ENCODE measurements at regions not wholly inside any gene's neighbourhood (a gene's known extent, or its start where the extent isn't known, plus 50 kb on each side); places are given as distances from the start of the nearest gene placed in this dataset.
"Not testable (repeated sequence)": the region's sequence is repeated elsewhere in the genome, so short reads cannot be mapped to it uniquely, and the experiment has no call there.

GRCh38 chr2:192775459-192776262 lies 580.9 kb upstream of the TMEFF2 start:
- FAIRE-seq (no peak), DNase-seq (ENCODE audit: low spot score) (no peak)

DNA sequence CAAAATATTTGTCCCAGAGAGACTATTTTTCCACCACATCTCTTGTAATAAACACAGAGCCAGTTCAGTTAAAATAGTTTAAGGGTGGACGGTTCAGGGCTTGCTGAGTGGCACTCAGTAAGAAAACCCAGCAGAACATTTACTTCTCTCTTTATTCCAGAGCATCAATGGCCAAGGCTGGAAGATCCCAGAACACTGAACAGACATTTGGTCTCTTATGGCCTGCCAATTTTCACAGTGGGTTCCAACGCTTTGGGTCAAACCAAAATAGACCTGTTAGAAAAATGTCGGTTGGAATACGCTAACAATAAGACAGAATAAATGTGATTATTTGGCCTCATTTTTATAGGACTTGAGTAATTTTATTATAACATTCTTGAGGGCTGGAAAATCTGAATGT lies 580.3 kb upstream of the TMEFF2 start:
- no peak for DNase-seq (ENCODE audit: low spot score)
- FAIRE-seq, result no peak

GRCh38 chr2:192773044-192773443 lies 578.3 kb upstream of the TMEFF2 start:
- FAIRE-seq (no peak), DNase-seq (ENCODE audit: low spot score) (no peak)

GRCh38 chr2:192749611-192750200 lies 555.0 kb upstream of the TMEFF2 start:
- DNase-seq (ENCODE audit: low spot score) (peak; percentile 5), FAIRE-seq (no peak)

DNA sequence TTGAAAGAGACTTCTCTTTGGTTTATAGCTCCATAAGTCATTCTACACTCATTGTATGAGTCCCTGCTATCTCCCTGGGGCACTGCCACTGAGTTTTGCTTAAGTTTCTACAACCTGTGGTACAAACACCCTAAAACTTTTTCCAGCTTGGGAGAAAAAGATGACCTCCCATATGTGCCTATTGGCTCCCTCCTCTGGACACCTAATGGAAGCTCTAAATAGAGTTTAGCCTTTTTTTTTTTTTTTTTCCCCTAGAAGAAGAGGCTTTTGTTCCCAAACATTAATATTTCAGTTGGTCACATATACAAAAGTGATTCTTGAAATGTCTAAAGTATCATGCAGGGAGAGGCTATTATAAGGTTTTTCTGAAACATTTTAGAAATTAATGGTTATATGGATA lies 547.2 kb upstream of the TMEFF2 start:
- DNase-seq (ENCODE audit: low spot score) (peak; percentile 4), FAIRE-seq (no peak)

DNA sequence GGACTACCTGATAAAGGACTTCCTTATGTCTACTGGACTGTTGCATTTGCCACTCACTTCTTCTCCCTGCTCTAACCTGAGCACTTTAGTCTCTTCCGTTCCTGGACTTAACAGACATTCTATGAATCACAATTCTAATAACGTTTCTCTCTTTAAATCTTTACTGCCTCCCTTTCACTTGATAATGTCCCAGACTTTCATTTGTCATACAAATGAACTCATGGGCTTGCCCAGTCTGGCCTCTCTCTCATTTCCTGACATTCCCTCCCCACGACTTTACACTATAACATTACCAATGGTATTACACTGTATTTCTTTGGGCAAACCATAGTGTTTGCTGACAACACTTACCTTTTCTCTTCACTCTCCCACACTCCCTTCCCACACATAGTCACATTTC lies 540.7 kb upstream of the TMEFF2 start:
- DNase-seq (ENCODE audit: low spot score) (no peak), FAIRE-seq (no peak)

DNA sequence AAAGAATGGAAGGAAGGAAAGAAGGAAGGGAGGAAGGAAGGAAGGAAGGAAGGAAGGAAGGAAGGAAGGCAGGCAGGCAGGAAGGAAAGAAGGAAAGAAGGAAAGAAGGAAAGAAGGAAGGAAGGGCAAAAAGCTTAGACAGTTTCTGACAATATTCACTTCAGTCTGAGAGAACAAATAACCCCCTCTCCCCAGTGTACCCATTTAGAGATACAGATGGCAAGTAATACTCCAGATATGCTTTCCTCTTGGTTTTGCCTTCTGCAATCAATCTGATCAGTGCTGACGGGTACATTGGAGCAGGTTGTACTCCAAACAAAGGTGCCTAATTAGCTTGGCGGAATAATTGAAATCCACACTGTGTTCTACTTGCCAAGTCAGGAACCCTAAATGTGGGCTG lies 534.6 kb upstream of the TMEFF2 start:
- no peak for FAIRE-seq
- DNase-seq (ENCODE audit: low spot score), result no peak

DNA sequence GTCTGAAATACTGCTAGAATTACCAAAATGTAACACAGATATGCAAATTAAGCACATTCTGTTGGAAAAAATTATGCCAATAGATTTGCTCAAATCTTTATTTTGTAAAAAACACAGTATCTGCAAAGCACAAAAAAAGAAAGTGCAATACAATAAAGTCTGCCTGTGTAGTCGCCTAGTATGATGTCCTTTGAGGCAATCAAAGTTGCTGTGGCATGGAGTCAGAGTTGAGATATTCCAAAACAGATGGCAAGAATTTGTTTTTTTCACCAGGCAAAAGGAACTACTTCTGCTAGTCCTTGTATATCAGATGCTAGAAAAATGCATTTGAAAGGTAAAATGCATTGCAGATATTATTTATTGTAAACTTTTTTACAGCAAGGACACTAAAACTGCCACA lies 531.3 kb upstream of the TMEFF2 start:
- DNase-seq (ENCODE audit: low spot score) (no peak), FAIRE-seq (no peak)

DNA sequence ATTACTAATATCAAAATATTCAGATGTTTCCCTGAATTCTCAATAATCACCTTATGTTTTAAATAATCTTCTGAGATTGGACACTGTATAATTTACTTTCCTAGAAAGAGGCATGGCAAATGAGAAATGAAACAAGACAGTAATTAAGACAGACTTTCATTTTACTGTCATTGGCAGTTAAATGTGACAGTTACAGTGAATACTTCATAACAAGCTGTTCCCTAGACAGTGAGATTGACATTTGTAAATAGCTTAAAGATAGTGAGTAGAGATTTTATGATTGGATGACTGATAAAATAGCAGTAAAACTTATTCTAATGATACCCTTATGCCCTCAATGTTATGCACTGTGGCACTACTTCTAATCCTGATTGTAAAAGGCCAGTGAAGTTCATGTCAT lies 524.9 kb upstream of the TMEFF2 start:
- FAIRE-seq (no peak), DNase-seq (ENCODE audit: low spot score) (no peak)

DNA sequence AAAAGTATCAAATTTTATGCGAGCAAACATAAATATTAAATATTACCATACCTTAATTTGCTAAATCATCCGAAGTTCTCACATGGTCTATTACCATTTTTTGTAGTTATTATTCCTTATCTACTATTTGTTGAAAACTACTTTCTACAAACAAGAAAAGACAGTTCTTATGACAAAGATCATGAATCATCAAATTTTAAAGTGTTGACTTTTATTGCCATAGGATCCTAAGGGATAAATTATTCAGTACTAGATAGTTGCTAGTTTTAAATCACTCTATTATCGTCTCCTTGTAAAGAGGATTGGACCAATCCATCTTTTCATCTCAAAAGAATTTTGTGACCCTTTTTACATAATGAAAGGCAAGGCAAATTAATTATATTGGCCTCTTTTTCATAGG lies 523.6 kb upstream of the TMEFF2 start:
- DNase-seq (ENCODE audit: low spot score) (no peak), FAIRE-seq (no peak)

- FAIRE-seq (no peak), DNase-seq (ENCODE audit: low spot score) (no peak)
Observed at GRCh38 chr2:192700934-192701333, 506.2 kb upstream of the TMEFF2 start.

DNA sequence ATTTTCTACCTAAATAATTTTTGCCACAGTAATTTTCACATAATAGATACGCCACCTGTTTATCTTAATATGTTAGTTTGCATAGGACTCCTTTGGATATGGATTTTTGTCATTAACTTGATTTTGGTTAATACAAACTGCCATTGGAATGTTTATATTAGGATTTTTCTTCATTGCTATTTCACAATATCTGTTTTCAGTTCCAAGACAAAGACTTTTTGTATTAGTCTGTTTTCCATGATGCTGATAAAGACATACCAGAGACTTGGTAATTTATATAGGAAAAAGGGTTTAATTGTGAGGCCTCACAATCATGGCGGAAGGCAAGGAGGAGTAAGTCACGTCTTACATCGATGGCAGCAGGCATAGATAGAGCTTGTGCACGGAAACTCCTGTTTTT lies 503.1 kb upstream of the TMEFF2 start:
- no peak for FAIRE-seq
- DNase-seq (ENCODE audit: low spot score), result no peak

DNA sequence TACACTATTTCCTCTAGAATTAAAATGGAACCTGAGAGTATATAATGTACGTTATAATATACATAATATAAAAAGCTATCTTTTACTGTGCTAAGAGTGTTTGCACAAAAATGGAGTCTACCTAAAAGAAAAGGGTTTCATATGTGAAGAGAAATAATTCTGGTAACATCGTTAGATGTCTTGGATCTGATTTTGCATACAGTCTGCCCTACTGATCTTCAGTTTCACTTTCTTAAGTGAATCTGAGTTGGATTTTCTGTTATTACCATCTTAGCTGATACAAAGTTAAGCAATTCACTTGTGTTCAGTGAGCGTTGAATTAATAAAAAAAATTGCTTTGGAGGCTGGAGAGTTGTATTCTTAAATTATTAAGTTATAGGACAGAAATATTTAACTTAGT lies 502.1 kb upstream of the TMEFF2 start:
- no peak for FAIRE-seq
- no peak for DNase-seq (ENCODE audit: low spot score)

DNA sequence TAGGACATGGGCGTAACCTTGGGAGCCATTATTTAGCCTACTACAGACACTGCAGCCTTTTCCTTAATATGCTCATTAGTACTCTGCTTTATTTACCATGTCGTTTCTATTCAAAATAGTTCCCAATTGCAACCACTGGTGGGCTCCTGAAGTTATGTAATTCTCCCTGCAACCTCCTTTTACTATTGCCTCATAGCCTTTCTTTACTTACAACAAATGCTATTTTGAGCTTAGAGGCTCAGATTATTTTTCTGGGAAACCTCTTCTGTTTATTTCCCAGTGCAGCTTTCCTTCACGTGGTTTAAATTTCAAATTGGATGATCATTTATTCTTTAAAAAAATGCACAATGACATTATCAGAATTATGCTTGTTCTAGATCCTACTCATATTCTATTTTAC lies 492.3 kb upstream of the TMEFF2 start:
- FAIRE-seq (no peak), DNase-seq (ENCODE audit: low spot score) (no peak)

DNA sequence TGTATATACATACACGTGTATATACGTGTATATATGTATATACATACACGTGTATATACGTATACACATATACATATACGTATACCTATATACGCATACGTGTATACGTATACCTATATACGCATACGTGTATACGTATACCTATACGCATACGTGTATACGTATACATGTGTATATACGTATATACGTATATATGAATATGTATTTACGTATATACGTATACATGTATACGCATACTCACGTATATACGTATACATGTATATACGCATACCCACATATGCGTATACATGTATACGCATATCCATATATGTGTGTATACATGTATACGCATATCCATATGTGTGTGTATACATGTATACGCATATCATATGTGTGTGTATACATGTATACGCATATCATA lies 487.8 kb upstream of the TMEFF2 start:
- FAIRE-seq; DNase-seq (ENCODE audit: low spot score): not testable (repeated sequence)

- no peak for FAIRE-seq
Observed at GRCh38 chr2:192675681-192676080, 480.9 kb upstream of the TMEFF2 start.

DNA sequence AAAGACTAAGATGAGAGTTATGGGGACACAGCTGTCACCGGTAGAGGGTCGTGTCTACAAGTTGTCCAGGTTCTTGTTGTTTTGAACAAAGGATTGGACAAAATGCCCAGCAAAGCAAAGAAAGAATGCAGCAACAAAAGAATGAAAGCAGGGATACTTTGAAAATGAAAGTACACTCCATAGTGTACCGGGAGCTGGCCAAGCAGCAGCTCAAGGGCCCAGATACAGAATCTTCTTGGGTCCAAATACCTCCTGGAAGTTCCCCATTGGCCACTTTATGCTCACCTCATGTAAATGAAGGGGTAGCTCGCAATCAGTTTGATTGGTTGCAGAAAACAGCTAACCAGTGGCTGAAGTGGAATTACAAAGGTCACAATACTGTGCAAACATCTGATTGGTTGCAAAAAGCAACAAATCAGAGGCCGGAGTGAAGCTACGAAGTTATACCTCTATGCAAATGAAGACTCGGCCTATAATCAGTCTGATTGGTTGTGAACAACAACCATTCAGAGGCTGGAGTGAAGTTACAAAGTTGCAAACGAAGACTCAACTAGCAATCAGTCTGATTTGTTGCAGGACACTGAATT lies 474.9 kb upstream of the TMEFF2 start:
- FAIRE-seq, result no peak

More at GRCh38 chr2:192675681-192676080, 480.9 kb upstream of the TMEFF2 start:
- DNase-seq (ENCODE audit: low spot score), result no peak

GRCh38 chr2:192660555-192660954 lies 465.8 kb upstream of the TMEFF2 start:
- not testable (repeated sequence) for DNase-seq (ENCODE audit: low spot score); FAIRE-seq

More for the DNA sequence above, 474.9 kb upstream of the TMEFF2 start:
- no peak for DNase-seq (ENCODE audit: low spot score)

GRCh38 chr2:192657362-192657761 lies 462.6 kb upstream of the TMEFF2 start:
- no peak for DNase-seq (ENCODE audit: low spot score)
- no peak for FAIRE-seq

DNA sequence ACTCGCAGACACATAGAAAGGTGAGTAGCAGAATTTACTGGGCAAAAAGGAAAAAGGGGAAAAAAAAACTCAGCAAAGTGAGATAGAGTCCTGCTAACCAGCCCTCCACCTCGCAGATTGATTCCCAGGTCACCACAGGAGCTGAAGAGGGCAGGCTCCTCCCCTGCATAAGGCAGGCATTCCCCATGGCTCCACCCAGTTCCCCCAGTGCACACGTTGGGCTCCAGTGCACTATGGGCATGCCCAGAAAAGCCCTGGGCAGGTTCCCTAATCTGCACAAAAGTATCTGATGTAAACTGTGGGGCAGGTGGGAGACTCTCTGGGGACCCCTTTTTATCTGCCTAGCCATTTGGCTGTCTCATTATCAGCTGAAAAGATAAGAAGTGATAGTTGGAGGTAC lies 461.2 kb upstream of the TMEFF2 start:
- FAIRE-seq (no peak), DNase-seq (ENCODE audit: low spot score) (no peak)

DNA sequence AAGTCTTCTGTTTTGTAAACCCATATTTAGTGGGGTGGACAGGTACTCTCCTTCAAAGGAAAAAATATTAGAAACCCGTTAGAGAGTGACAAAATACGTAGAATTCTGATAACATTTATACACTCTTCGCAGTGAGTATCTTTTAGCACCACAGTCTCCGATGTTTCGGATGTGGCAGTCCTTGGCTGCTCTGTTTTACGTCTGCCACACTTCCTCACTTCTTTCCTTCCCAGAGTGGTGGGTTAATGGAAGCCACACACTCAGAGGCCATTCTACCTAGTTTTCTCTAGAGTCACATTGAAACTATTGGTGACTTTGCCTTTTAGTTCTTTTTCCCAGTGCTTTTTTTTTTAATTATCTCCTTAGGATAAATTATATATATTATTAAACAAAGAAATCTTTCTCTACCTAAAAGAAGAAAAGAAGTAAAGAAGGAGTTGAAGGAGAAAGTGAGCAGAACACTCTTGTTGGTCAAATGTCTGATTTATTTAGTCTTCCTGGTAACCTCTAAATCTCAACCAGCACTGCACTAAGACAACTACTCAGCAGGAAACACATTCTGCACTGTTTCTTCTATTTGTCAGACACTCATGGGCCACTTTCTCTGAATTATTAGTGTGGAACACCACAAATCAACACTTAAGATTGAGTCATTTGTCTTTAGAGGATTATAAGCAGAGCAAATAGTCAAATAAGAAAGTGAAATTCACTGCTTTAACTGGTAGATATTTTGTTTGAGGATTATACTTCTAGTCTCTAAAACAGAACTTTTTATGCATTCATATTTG lies 451.3 kb upstream of the TMEFF2 start:
- FAIRE-seq, result no peak

GRCh38 chr2:192634557-192634956 lies 439.8 kb upstream of the TMEFF2 start:
- no peak for DNase-seq (ENCODE audit: low spot score)
- no peak for FAIRE-seq

More for the DNA sequence above, 451.3 kb upstream of the TMEFF2 start:
- no peak for DNase-seq (ENCODE audit: low spot score)
